Prostate gland (tissue), 2 donors: ENCODE measurements at regions not wholly inside any gene's neighbourhood (a gene's known extent, or its start where the extent isn't known, plus 50 kb on each side); places are given as distances from the start of the nearest gene placed in this dataset.

ENCODE experiments used
- DNase-seq: peaks from one replicate; pipeline ENCODE4 v3.0.0-alpha.2; 2019; ENCODE audit warnings: low spot score
- H3K27ac ChIP-seq, 2 donors: fragments of 200-600 bp; sonication (generic); 2 replicates each; pipeline ENCODE4 v1.5.1; 2017 to 2019
- H3K27me3 ChIP-seq: fragments of 200-600 bp; sonication (generic); replicated peaks from 2 replicates; pipeline ENCODE4 v1.5.1; 2019; ENCODE audit not compliant: insufficient read depth
- H3K36me3 ChIP-seq, 2 donors: fragments of 200-600 bp; sonication (generic); 1 replicate in 1 of 2; 2 replicates in 1 of 2; pipeline versions ENCODE4 v1.5.1 to v1.8.1; 2017 to 2019
- H3K4me1 ChIP-seq: fragments of 200-600 bp; sonication (generic); replicated peaks from 2 replicates; pipeline ENCODE4 v1.5.1; 2019
- H3K4me3 ChIP-seq, 2 donors: fragments of 200-600 bp; sonication (generic); 2 replicates each; pipeline ENCODE4 v1.5.1; 2017 to 2019
- H3K9me3 ChIP-seq: fragments of 200-600 bp; sonication (generic); 2 replicates; pipeline ENCODE4 v1.5.1; 2017
- POLR2A ChIP-seq: fragments of 450-650 bp; IDR thresholded peaks from one replicate; pipeline ENCODE4 v1.6.1; 2016; ENCODE audit warnings: antibody characterized with exemption, mild to moderate bottlenecking
- POLR2AphosphoS5 ChIP-seq: sonication (generic); formaldehyde crosslinking; IDR thresholded peaks from one replicate; pipeline ENCODE4 v1.6.1; 2017; ENCODE audit warnings: antibody characterized with exemption
- WGBS: methylation state at CpG from one replicate; pipeline ENCODE4 v1.1.5; 2018; 5-methylcytosine and 5-hydroxymethylcytosine counted together
- intact Hi-C: fragments of 100-400 bp; cut with DNase I; formaldehyde crosslinking; loops from one replicate; pipeline ENCODE4 v1.14.2; 2022
- TF ChIP-seq, protein P1 (sequence below), 4 experiments: fragments of 200-600 bp in 2 of 4; fragments of 450-650 bp in 2 of 4; sonication (generic) in 2 of 4; IDR thresholded peaks; 1 replicate in 3 of 4; 2 replicates in 1 of 4; pipeline ENCODE4 v1.5.1; 2016 to 2019; ENCODE audit warnings: antibody characterized with exemption in 4 of 4, mild to moderate bottlenecking in 2 of 4, moderate library complexity in 2 of 4

DNA sequence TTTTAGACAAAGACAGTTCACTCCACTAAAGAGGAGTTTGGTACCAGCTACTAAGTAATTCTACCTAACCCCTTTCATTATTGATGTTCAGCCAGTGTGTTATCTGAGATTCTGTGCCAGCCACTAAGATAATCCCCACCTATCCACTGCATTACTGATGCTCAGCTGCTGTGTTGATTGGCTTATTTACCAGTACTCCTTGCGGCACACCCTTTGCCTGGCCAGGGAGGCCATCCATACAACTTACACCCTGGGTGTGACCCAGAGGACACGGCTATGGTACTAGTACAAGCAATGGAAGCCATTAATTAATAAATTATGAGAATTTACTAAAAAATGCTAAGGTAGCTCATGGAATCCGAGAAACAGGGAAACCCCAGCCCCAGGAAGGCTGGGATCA lies 290.7 kb upstream of the CTNNB1 start:
- Histone ChIP-seq H3K27me3 (no peaks in the 10 kb centered on the region), H3K9me3 (no peaks in the 10 kb centered on the region), H3K4me1 (no peaks in the 10 kb centered on the region), H3K27ac (no peak overlapping the region), H3K4me3 (no peak overlapping the region), H3K36me3 (no peaks in the 10 kb centered on the region)
- 94% methylated on average over 3 of the region's 3 CpGs for WGBS
- DNase-seq = no peak
- intact Hi-C loops = no loop called here
- no peak for TF ChIP-seq POLR2AphosphoS5
- TF ChIP-seq, protein P1, sequence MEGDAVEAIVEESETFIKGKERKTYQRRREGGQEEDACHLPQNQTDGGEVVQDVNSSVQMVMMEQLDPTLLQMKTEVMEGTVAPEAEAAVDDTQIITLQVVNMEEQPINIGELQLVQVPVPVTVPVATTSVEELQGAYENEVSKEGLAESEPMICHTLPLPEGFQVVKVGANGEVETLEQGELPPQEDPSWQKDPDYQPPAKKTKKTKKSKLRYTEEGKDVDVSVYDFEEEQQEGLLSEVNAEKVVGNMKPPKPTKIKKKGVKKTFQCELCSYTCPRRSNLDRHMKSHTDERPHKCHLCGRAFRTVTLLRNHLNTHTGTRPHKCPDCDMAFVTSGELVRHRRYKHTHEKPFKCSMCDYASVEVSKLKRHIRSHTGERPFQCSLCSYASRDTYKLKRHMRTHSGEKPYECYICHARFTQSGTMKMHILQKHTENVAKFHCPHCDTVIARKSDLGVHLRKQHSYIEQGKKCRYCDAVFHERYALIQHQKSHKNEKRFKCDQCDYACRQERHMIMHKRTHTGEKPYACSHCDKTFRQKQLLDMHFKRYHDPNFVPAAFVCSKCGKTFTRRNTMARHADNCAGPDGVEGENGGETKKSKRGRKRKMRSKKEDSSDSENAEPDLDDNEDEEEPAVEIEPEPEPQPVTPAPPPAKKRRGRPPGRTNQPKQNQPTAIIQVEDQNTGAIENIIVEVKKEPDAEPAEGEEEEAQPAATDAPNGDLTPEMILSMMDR (IDR thresholded peaks at IDR 0.05) = no peak
- no peak for TF ChIP-seq POLR2A

DNA sequence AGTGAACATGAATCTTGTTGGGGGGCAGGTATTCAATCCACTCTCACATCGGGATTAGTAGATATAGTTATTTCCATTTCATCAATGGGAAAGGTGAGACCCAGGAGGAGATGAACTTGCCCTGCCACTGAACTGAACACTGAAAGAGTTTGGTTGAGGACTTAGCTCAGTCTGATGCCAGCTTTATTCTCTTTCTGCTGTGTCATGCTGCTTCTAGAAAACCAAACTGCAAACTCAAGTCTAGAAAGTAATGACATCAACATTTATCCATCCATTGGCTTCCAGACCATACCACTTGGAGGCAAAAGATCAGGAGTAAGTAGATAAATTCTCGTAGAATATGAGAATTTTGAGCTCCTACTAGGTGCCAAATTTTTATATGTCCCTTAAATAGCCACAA lies 288.0 kb upstream of the CTNNB1 start:
- Histone ChIP-seq H3K36me3 (no peaks in the 10 kb centered on the region), H3K4me3 (no peak overlapping the region), H3K4me1 (no peaks in the 10 kb centered on the region), H3K27ac (no peak overlapping the region), H3K27me3 (no peaks in the 10 kb centered on the region), H3K9me3 (no peaks in the 10 kb centered on the region)
- no peak for TF ChIP-seq POLR2A
- TF ChIP-seq POLR2AphosphoS5 = no peak
- TF ChIP-seq, protein P1 (IDR thresholded peaks at IDR 0.05) = no peak
- WGBS = 89% methylated on average over 2 of the region's 2 CpGs
- intact Hi-C loops = no loop called here
- DNase-seq = no peak

DNA sequence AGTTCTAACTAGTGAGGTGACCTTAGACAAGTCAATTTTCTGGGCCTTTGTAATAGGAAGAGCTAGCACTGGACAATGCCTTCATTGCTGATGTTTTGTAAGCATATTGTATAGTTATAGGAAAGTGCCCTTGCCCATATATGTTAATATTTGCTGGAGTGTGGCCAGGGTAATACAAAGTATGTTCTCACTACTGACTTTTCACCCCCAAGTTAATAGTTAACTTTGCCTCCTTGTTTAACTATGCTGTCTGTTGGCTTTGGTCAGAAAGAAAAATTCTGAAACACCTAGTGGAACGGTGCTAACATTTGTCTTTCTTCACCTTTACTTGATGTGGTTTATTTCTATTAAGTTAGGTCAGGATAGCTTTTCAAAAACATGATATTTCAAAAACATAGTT lies 287.4 kb upstream of the CTNNB1 start:
- no peaks in the 10 kb centered on the region for H3K4me1 ChIP-seq
- TF ChIP-seq POLR2A (no peak), POLR2AphosphoS5 (no peak)
- TF ChIP-seq, protein P1 (IDR thresholded peaks at IDR 0.05) = no peak
- DNase-seq = no peak
- no peaks in the 10 kb centered on the region for H3K27me3 ChIP-seq
- intact Hi-C loops = no loop called here
- H3K4me3 ChIP-seq = no peak overlapping the region
- H3K27ac ChIP-seq = no peak overlapping the region
- H3K9me3 ChIP-seq = no peaks in the 10 kb centered on the region
- 47% methylated on average over 1 of the region's 1 CpG for WGBS
- H3K36me3 ChIP-seq = no peaks in the 10 kb centered on the region

DNA sequence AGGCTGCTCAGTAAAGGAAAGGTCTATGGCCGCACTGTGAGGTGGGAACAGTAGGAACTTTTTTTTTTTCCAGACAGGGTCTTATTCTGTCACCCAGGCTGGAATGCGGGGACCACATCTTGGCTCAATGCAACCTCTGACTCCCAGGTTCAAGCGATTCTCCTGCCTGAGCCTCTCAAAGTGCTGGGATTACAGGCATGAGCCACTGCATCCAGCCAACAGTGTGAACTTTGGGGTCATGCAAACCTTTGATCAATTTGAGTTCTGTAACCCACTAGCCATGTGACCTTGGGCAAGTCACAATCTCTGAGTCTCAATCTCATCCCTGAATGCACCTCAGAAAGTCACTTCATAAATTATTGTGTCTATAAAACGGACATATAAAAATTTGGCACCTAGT lies 286.8 kb upstream of the CTNNB1 start:
- no peaks in the 10 kb centered on the region for H3K27me3 ChIP-seq
- intact Hi-C loops = no loop called here
- DNase-seq = no peak
- TF ChIP-seq, protein P1 (IDR thresholded peaks at IDR 0.05) = no peak
- TF ChIP-seq POLR2A (no peak), POLR2AphosphoS5 (no peak)
- no peaks in the 10 kb centered on the region for H3K4me1 ChIP-seq
- WGBS = 89% methylated on average over 4 of the region's 4 CpGs
- H3K36me3 ChIP-seq = no peaks in the 10 kb centered on the region
- no peak overlapping the region for H3K4me3 ChIP-seq
- H3K27ac ChIP-seq = no peak overlapping the region
- H3K9me3 ChIP-seq = no peaks in the 10 kb centered on the region

DNA sequence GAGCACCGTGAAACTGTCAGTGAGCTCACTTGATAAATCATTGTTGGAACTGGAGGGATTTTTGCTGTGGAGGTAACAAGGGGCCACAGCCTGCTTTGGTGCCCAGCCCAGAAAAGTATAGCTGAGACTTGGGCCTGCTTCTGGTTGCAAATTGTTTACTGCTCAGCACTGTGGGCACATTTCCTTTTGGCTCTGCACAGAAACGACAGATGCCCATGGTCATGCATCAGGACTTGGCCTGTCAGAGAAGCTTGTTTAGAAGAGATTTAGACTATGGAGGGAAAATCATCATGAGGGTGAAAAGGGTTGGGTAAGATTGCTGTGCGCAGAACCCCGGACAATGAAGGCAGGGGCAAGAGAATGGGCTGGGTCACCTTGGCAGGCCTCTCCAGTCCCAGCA lies 286.1 kb upstream of the CTNNB1 start:
- H3K9me3 ChIP-seq = no peaks in the 10 kb centered on the region
- H3K27ac ChIP-seq = no peak overlapping the region
- H3K36me3 ChIP-seq = no peaks in the 10 kb centered on the region
- DNase-seq = no peak
- H3K4me3 ChIP-seq = no peak overlapping the region
- intact Hi-C loops = no loop called here
- TF ChIP-seq POLR2A (no peak), POLR2AphosphoS5 (no peak)
- TF ChIP-seq, protein P1 (IDR thresholded peaks at IDR 0.05) = no peak
- H3K4me1 ChIP-seq = no peaks in the 10 kb centered on the region
- H3K27me3 ChIP-seq = no peaks in the 10 kb centered on the region
- WGBS = 65% methylated on average over 4 of the region's 4 CpGs
